T47D (cell line): ENCODE measurements at regions not wholly inside any gene's neighbourhood (a gene's known extent, or its start where the extent isn't known, plus 50 kb on each side); places are given as distances from the start of the nearest gene placed in this dataset.

ENCODE experiments used
- DNase-seq, 2 experiments: peaks; one replicate each; pipeline versions ENCODE4 v3.0.0 to v3.0.0-alpha.2; 2011 to 2012; ENCODE audit warnings: low read depth in 1 of 2, low spot score in 1 of 2
- JUND ChIP-seq: IDR thresholded peaks from 2 replicates; pipeline ENCODE4 v1.6.1; 2012; ENCODE audit warnings: low read depth
- in situ Hi-C: cut with HindIII; loops from 2 replicates; pipeline ENCODE4 v1.10.0; 2016; ENCODE audit warnings: low sequenced_read_pairs, low pct_unique_long_range_greater_than_20kb

GRCh38 chr7:19239951-19240350, 94.7 kb upstream of the FERD3L start:
- no peak for TF ChIP-seq JUND
- in situ Hi-C loops: no loop called here
- DNase-seq: no peak

GRCh38 chr7:19235680-19236079, 90.5 kb upstream of the FERD3L start:
- in situ Hi-C loops: no loop called here
- TF ChIP-seq JUND: no peak
- no peak for DNase-seq

- no peak for TF ChIP-seq JUND
- in situ Hi-C loops: no loop called here
- DNase-seq: no peak
These were observed 79.7 kb upstream of the FERD3L start for GRCh38 chr7:19224951-19225350.

DNA sequence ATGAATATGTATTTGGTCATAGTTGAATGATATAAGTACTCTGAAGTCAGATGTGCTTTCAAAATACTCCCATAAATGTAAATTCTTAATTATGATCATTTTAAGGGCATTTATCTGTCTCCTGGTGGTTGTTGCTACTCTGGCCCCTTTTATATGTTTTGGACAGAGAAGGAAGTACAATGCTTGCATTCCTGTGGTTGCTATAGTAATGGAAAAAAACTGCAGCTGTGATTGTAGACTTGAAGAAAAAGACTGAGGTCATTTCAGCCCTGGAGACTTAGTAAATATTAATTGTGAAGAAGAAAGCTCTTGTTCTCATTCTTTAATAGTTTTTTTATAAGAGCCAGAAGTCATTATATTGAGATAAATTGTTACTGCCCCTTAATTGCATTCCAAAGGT, 70.2 kb upstream of the FERD3L start:
- in situ Hi-C loops: no loop called here
- TF ChIP-seq JUND: no peak
- DNase-seq: no peak

DNA sequence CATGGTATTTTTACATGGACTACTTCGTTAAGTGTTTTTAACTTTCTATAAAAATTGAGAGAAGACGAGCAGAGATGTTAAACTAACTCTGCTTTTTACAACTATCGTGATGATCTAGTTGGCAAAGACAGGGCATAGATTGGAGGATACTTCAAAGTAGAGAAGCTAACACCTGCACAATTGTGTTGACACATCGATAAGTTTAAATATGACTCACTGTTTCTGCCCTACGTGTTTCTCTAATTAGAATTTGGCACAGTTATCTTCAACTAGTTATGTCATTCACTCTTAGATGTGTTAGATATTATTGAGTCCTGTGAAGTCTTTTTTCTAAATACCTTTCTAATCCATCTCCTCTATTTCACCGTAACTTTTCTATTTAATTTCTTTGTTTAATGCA, 68.5 kb upstream of the FERD3L start:
- in situ Hi-C loops: no loop called here
- no peak for DNase-seq
- no peak for TF ChIP-seq JUND

- in situ Hi-C loops: no loop called here
- no peak for DNase-seq
These were observed 65.7 kb upstream of the FERD3L start for GRCh38 chr7:19210893-19211413.

GRCh38 chr7:19209166-19209696, 64.0 kb upstream of the FERD3L start:
- DNase-seq: no peak
- TF ChIP-seq JUND: no peak
- in situ Hi-C loops: no loop called here

More at GRCh38 chr7:19210893-19211413, 65.7 kb upstream of the FERD3L start:
- TF ChIP-seq JUND: no peak

GRCh38 chr7:19206721-19207120, 61.5 kb upstream of the FERD3L start:
- DNase-seq: no peak
- no peak for TF ChIP-seq JUND
- in situ Hi-C loops: no loop called here

DNA sequence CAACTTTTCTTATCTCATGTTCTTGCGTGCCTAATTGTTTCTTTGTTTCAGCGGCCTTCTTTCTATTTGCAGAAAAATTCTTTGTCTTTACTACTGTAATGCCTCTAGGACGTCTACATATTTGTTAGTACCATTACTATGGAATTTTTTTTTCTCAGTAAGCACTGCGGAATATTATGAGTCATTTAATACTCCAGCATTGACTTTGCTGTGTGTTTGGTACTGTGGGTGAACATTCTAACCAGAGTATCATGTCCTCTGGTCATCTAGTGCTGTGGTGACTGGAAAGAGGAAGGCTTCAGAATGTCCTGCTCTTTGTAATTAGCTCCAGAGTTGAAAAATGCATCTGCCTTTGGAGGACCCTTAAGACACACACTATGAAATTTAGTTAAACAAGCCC, 58.5 kb upstream of the FERD3L start:
- no peak for TF ChIP-seq JUND
- in situ Hi-C loops: no loop called here
- DNase-seq: no peak

DNA sequence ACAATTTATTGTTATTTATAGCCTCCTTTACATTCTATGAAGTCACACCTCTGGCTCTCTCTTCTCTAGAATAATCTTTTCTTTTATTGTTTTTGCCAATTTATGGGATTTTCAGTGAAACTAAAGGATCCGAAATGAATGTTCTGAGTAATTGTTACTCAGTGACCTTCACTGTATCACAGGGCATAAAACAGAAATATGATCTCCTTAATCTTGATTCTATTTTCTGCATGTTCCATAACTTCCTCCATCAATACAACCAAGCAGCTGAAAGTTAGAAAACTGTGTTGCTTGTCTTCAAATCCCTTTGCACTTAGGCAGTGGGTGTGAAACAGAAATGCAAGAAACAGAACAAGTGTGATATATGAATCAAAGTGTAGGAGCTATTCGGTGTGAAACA, 57.4 kb upstream of the FERD3L start:
- in situ Hi-C loops: no loop called here
- no peak for DNase-seq
- no peak for TF ChIP-seq JUND
